Activated CD4-positive, alpha-beta T cell treated with anti-CD3 and anti-CD28 coated beads, Interleukin-2, Interleukin-6, amounts not matched to agents 100 ng/mL and 50 ng/mL, durations not matched to agents 16 hours and 8 hours (primary cell): ENCODE measurements at regions not wholly inside any gene's neighbourhood (a gene's known extent, or its start where the extent isn't known, plus 50 kb on each side); places are given as distances from the start of the nearest gene placed in this dataset.

Experiments used
- DNase-seq: peaks from one replicate; pipeline ENCODE4 v3.0.0-alpha.2; 2020

DNA sequence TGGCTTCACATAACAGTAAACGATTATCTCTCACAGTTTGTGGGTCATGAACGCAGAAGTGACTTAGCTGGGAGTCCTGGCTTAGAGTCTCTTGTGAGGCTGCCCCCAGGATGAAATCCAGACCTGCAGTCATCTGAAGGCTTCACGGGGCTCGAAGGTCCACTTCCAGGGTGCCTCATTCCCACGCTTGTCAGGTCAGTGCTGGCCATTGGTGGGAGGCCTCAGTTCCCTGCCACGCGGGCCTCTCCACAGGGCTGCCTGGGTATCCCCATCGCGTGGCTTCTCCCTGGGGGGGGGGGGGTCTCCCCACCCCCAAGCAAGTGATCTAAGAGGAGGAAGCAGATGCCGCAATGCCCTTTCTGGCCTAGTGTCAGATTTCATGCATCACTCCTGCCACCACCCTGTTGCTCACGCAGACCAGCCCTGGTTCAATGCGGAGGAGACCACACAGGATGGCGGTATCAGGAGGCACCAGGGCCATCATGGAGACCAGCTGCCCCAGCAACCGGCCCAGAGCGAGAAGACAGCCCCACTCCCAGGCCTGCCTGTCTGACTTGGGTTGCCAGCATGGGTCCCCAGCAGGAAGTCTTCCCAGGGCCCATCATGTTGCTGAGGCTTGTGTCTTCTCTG, 77.3 kb upstream of the CDH5 start:
- DNase-seq = no peak

DNA sequence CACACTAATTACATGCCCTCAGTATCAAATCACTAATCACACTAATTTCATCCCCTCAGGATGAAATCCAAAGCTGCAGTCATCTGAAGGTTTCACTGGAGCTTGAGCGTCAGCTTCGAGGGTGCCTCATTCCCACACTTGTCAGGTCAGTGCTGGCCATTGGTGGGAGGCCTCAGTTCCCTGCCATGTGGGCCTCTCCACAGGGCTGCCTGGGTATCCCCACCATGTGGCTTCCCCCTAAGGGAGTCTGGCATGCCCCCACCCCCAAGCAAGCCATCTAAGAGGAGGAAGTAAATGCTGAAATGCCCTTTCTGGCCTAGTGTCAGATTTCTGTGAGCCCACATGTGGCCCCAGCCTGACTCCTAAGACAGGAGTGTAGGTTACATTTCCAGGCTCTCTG, 78.6 kb upstream of the CDH5 start:
- no peak for DNase-seq

DNA sequence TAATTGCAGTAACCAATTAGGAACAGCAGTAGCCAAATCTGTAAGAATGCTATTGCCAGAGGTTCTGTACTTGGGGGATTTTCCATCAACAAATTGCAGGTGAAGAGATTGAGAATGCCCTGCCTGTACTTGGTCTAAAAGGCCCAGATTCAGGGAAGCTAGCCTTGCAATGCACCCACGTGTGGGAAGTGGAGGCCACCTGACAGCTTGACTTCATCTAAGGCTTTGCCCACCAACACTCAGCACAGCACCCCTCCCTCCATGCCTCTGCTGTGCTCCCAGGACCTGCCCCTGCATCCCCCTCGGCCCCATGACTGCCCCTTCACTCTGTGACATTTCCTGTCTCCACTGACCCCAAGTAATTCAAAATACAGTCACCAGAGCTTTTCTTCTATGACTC, 79.1 kb upstream of the CDH5 start:
- no peak for DNase-seq

GRCh38 chr16:66286527-66286926, 80.0 kb upstream of the CDH5 start:
- DNase-seq = no peak

DNA sequence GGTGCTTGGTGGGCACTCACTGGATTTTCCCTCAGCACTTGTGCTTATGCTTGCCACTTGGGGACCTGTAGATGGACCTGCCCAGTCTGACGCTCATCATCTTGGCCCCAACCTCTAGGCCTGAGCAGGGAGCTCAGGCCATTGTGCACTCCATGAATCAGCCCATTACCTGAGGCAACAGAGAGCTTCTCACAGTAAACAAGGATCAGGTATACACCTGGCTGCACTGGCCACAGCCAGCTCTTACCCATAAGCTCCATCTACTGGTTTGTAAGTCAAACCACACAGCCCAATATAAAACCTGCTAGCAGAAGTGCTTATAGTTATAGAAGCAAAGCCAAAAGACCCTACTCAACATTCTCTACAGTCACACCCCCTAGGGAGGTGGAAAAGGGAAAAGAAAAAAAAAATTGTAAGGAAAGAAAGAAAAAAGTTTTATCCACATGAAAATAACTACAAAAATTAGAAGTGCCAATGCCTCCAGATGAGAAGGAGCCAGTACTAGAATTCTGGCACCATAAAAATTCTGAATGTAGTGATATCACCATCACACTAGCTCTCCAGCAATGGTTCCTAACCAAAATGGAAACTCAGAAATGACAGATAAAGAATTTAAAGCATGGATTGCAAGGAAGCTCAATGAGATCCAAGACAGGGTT, 87.8 kb upstream of the CDH5 start:
- no peak for DNase-seq

GRCh38 chr16:66278111-66278531, 88.4 kb upstream of the CDH5 start:
- no peak for DNase-seq

- no peak for DNase-seq
Observed at GRCh38 chr16:66277311-66278070, 89.0 kb upstream of the CDH5 start.

DNA sequence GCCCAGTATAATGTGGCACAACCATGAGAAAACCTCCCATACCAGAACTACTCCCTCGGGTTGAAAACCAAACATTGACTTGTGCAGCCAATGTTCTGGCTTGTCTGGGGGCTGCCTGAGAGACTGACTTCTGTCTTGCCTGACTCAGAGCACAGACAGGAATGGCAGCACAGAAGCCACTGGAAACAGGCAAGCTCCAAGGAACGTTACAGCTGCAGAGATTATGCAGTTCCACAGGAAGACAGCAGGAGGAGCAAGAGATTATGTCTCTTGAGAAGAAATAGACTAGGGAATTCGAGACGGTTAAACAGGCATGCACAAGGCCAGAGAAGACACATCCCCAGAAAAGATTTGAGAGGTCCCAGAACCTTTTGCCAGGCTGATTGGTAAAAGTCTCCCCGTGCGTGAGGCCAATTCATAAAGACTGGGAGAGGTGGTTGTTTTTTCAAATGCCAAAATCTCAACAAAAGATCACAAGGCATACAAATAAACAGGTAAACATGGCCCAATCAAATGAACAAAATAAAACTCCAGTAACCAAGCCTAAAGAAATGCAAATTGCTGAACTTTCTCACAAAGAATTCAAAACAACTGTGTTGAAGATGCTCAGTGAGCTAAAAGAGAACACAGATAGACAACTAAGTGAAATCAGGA, 90.6 kb upstream of the CDH5 start:
- peak; percentile 41 for DNase-seq

GRCh38 chr16:66274335-66275110, 92.0 kb upstream of the CDH5 start:
- peak; percentile 28 for DNase-seq

GRCh38 chr16:66273644-66274334, 92.7 kb upstream of the CDH5 start:
- DNase-seq = no peak

DNA sequence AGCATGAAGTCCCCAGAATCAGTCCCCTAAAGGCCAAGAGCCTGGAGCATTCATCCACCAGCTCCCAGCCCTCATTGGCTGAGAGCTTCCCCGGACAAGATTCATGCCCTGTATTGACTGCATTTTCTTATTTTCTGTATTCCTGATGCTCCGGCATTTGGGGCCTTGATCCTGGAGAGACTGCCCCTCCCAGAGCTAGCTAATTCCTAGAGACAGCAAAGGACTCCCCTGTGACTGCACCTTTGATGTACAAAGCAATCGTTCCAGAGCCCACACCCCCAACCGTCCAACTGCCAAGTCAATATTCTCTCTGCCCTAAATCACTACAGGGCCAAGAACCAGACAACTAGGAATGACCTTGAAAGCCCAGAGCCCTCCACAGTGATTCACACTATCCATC, 93.4 kb upstream of the CDH5 start:
- DNase-seq = no peak

GRCh38 chr16:66272461-66272860, 94.0 kb upstream of the CDH5 start:
- DNase-seq = no peak

- no peak for DNase-seq
Observed at GRCh38 chr16:66271074-66272060, 95.1 kb upstream of the CDH5 start.

- DNase-seq = peak; percentile 76
Observed at GRCh38 chr16:66270333-66270927, 96.1 kb upstream of the CDH5 start.

- DNase-seq = no peak
Observed at GRCh38 chr16:66269617-66270332, 96.7 kb upstream of the CDH5 start.

GRCh38 chr16:66267292-66268014, 99.0 kb upstream of the CDH5 start:
- no peak for DNase-seq

DNA sequence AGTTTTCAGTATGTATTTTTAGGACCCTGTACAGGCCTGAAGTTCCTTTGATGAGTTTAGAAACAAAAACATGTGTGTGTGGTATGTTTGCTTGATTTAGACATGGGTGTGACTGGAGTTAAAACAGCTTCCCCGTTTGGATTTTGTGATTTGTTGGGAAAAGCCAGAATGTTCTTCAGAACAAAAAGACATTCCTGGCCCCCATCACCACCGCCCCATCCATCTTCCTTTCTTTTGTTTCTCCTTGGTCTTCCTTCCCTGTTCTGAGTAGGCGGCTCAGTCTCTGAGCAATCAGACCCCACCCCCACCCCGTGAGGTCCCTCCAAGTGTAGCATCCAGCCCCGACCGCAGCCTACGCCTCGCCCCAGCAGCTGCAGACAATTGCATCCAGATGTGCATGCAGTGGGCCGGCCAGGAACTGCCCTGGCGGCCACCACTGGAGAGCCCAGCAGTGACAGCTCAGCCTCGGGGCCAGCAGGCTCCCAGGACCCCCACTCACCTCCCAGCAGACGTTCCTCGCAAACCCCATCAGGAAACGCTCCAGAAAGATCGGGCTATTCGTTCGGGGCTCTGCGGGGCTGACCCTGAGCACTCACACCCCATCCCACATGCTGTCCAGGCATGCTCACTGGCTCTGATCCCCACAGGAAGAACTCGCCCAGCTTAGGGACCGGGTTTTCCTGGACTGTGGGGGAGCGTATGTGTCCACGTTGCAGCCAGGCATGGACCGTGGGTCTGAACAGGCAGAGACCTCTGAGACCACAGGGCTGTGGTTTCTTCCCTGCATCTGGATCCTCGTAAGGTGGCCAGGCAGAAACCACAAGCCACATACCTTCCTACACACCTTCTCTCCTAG, 99.8 kb upstream of the CDH5 start:
- DNase-seq = no peak

- no peak for DNase-seq
Observed at GRCh38 chr16:66265556-66266141, 100.8 kb upstream of the CDH5 start.
